ENCODE measurements at regions not wholly inside any gene's neighbourhood (a gene's known extent, or its start where the extent isn't known, plus 50 kb on each side); places are given as distances from the start of the nearest gene placed in this dataset.

DNA sequence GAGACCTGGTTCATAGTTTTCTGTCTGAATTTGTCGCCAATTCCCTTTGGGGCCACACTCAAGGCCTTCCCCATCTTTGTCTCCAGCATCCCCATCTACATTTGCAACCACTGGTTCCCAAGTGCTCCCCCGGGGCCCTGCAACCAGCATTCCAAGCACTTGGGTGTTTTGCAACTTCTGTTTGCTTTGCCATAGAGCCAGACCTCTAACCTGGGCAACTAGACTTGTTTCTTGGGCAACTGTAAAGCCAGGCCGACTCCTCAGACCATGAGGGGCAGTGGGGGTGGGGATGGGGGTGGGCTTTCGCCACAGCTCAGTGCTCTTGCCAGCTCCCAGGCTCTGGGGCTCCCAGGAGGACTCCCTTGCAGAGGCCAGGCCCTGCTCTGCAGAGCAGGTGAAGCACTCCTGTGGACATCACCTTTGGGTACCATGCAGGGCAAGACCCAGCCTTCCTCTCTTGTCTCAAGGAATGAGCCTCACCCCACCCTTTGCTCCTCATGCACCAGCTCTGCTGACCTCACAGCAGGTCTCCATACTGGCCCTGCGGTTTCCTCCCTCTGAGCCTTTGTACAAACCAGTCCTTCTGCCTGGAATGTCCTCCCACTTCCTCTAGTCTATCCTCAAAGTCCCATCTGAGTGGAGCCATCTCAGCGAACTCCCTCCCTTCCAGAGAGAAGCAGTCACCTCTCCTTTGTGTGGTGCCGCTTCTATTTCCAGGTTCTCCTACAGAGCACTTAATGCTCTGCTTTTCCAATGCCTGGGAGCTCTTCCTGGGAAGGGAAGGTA is 126.7 kb upstream of the MYCN start:
- ATAC-seq (no peak), DNase-seq (ENCODE audit: low spot score) (no peak)
- Histone ChIP-seq H3K36me3 (ENCODE audit: insufficient read depth) (no peaks in the 10 kb centered on the region), H3F3A (replicated peaks; ENCODE audit: low read depth) (no peaks in the 10 kb centered on the region), H3K27me3 (ENCODE audit: insufficient read depth) (no peaks in the 10 kb centered on the region), H2AFZ (no peak overlapping the region), H3K9me2 (ENCODE audit: insufficient read depth) (no peaks in the 10 kb centered on the region; the same call in 1 of the 2 replicates), H3K4me2 (no peak overlapping the region), H3K27ac (ENCODE audit: low read depth) (no peak overlapping the region), H3K4me3 (no peak overlapping the region), H3K4me1 (ENCODE audit: insufficient read depth) (peaks cover 32% of the 10 kb centered on the region), H3K79me2 (replicated peaks; ENCODE audit: insufficient read depth) (no peaks in the 10 kb centered on the region), H4K20me1 (replicated peaks; ENCODE audit: insufficient read depth) (no peaks in the 10 kb centered on the region)
- H3K4me3 Mint-ChIP-seq, result no peak overlapping the region
- no peaks in the 10 kb centered on the region; the same call in 1 of the 3 replicates for H3K9me3 Mint-ChIP-seq
- no peaks in the 10 kb centered on the region; the same call in 1 of the 3 replicates for H3K36me3 Mint-ChIP-seq (ENCODE audit: low read depth)
- H3K27ac Mint-ChIP-seq, result no peak overlapping the region
- peaks cover 49% of the 10 kb centered on the region for H3K4me1 Mint-ChIP-seq
- H3K27me3 Mint-ChIP-seq (ENCODE audit: insufficient read depth, low read depth, poor library complexity), result peaks cover 14% of the 10 kb centered on the region
- no peak for TF ChIP-seq ZNF462 (CRISPR knock-in tag; IDR thresholded peaks at IDR 0.05)
- TF ChIP-seq CTCF (conservative IDR thresholded peaks at IDR 0.05; ENCODE audit: low read depth in 2 of 2), result no peak
- TF ChIP-seq EZH2phosphoT487 (IDR thresholded peaks at IDR 0.05; ENCODE audit: unreplicated experiment), result no peak
- TF ChIP-seq, protein P1, sequence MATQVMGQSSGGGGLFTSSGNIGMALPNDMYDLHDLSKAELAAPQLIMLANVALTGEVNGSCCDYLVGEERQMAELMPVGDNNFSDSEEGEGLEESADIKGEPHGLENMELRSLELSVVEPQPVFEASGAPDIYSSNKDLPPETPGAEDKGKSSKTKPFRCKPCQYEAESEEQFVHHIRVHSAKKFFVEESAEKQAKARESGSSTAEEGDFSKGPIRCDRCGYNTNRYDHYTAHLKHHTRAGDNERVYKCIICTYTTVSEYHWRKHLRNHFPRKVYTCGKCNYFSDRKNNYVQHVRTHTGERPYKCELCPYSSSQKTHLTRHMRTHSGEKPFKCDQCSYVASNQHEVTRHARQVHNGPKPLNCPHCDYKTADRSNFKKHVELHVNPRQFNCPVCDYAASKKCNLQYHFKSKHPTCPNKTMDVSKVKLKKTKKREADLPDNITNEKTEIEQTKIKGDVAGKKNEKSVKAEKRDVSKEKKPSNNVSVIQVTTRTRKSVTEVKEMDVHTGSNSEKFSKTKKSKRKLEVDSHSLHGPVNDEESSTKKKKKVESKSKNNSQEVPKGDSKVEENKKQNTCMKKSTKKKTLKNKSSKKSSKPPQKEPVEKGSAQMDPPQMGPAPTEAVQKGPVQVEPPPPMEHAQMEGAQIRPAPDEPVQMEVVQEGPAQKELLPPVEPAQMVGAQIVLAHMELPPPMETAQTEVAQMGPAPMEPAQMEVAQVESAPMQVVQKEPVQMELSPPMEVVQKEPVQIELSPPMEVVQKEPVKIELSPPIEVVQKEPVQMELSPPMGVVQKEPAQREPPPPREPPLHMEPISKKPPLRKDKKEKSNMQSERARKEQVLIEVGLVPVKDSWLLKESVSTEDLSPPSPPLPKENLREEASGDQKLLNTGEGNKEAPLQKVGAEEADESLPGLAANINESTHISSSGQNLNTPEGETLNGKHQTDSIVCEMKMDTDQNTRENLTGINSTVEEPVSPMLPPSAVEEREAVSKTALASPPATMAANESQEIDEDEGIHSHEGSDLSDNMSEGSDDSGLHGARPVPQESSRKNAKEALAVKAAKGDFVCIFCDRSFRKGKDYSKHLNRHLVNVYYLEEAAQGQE (IDR thresholded peaks at IDR 0.05; ENCODE audit: unreplicated experiment), result no peak
- no peak for TF ChIP-seq ZNF114 (CRISPR knock-in tag; IDR thresholded peaks at IDR 0.05)
- no peak for TF ChIP-seq CREB1 (CRISPR knock-in tag; IDR thresholded peaks at IDR 0.05; ENCODE audit: low read depth)
- TF ChIP-seq POLR2AphosphoS5 (IDR thresholded peaks at IDR 0.05; ENCODE audit: low read depth), result no peak
- TF ChIP-seq ZNF331 (CRISPR knock-in tag; IDR thresholded peaks at IDR 0.05; ENCODE audit: low read depth), result no peak
- TF ChIP-seq EZH2 (IDR thresholded peaks at IDR 0.05; ENCODE audit: low read depth, unreplicated experiment), result no peak
- TF ChIP-seq, protein P2, sequence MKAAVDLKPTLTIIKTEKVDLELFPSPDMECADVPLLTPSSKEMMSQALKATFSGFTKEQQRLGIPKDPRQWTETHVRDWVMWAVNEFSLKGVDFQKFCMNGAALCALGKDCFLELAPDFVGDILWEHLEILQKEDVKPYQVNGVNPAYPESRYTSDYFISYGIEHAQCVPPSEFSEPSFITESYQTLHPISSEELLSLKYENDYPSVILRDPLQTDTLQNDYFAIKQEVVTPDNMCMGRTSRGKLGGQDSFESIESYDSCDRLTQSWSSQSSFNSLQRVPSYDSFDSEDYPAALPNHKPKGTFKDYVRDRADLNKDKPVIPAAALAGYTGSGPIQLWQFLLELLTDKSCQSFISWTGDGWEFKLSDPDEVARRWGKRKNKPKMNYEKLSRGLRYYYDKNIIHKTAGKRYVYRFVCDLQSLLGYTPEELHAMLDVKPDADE (IDR thresholded peaks at IDR 0.05), result no peak
- TF ChIP-seq JUNB (IDR thresholded peaks at IDR 0.05; ENCODE audit: unreplicated experiment), result no peak
- TF ChIP-seq NANOG (IDR thresholded peaks at IDR 0.05; ENCODE audit: borderline replicate concordance), result no peak
- TF ChIP-seq STAT1 (IDR thresholded peaks at IDR 0.05; ENCODE audit: unreplicated experiment), result no peak

Measured in GM23338 (cell line).